ENCODE measurements at regions not wholly inside any gene's neighbourhood (a gene's known extent, or its start where the extent isn't known, plus 50 kb on each side); places are given as distances from the start of the nearest gene placed in this dataset.

- no peaks in the 10 kb centered on the region for H3K4me1 Mint-ChIP-seq (ENCODE audit: low read depth)
- no peaks in the 10 kb centered on the region for H3K27me3 ChIP-seq (ENCODE audit: control insufficient read depth in 1 of 2, insufficient read depth in 2 of 2, low read length in 2 of 2)
- DNase-seq (no peak), ATAC-seq (ENCODE audit: poor library complexity) (no peak)
- no peak overlapping the region for H3K4me3 ChIP-seq (ENCODE audit: low read length)
- no peaks in the 10 kb centered on the region for H3K36me3 Mint-ChIP-seq (ENCODE audit: low read depth)
- intact Hi-C loops (cut with DNase I, micrococcal nuclease): no loop called here
- H3K27me3 Mint-ChIP-seq: no peaks in the 10 kb centered on the region
- H3K27ac Mint-ChIP-seq: no peak overlapping the region
- no peak for TF ChIP-seq CTCF (IDR thresholded peaks at IDR 0.05)
- H3K9me3 ChIP-seq (ENCODE audit: control insufficient read depth in 1 of 2, insufficient read depth in 1 of 2, low read length in 2 of 2): peaks cover 0 to 11% of the 10 kb centered on the region in 2 experiments
- H3K4me1 ChIP-seq (ENCODE audit: insufficient read depth, low read length): no peaks in the 10 kb centered on the region
- H3K9me3 Mint-ChIP-seq: peaks cover 18% of the 10 kb centered on the region
- no peak overlapping the region for H3K27ac ChIP-seq (ENCODE audit: low read depth in 1 of 2, low read length in 2 of 2)
- H3K36me3 ChIP-seq (ENCODE audit: insufficient read depth, low read length): no peaks in the 10 kb centered on the region
- no peak overlapping the region for H3K4me3 Mint-ChIP-seq
- POLR2A ChIA-PET: no interaction called here
- CTCF ChIA-PET: no interaction called here
Observed at GRCh38 chr13:62973804-62974203, 1558.2 kb upstream of the PCDH20 start.

GRCh38 chr13:62964522-62964921 is 1548.9 kb upstream of the PCDH20 start:
- TF ChIP-seq CTCF (IDR thresholded peaks at IDR 0.05): no peak
- H3K9me3 ChIP-seq (ENCODE audit: control insufficient read depth in 1 of 2, insufficient read depth in 1 of 2, low read length in 2 of 2): peaks cover 8 to 10% of the 10 kb centered on the region in 2 experiments
- no peak overlapping the region for H3K27ac ChIP-seq (ENCODE audit: low read depth in 1 of 2, low read length in 2 of 2)
- Mint-ChIP-seq H3K9me3 (peaks cover 15% of the 10 kb centered on the region), H3K27me3 (no peaks in the 10 kb centered on the region), H3K4me1 (ENCODE audit: low read depth) (no peaks in the 10 kb centered on the region), H3K27ac (no peak overlapping the region), H3K36me3 (ENCODE audit: low read depth) (no peaks in the 10 kb centered on the region), H3K4me3 (no peak overlapping the region)
- H3K36me3 ChIP-seq (ENCODE audit: insufficient read depth, low read length): no peaks in the 10 kb centered on the region
- intact Hi-C loops (cut with DNase I, micrococcal nuclease): no loop called here
- ChIA-PET CTCF (no interaction called here), POLR2A (no interaction called here)
- DNase-seq (no peak), ATAC-seq (ENCODE audit: poor library complexity) (no peak)
- no peaks in the 10 kb centered on the region for H3K4me1 ChIP-seq (ENCODE audit: insufficient read depth, low read length)
- no peaks in the 10 kb centered on the region for H3K27me3 ChIP-seq (ENCODE audit: control insufficient read depth in 1 of 2, insufficient read depth in 2 of 2, low read length in 2 of 2)
- H3K4me3 ChIP-seq (ENCODE audit: low read length): no peak overlapping the region

GRCh38 chr13:62960723-62961122 is 1545.1 kb upstream of the PCDH20 start:
- no peak for TF ChIP-seq CTCF (IDR thresholded peaks at IDR 0.05)
- ATAC-seq (ENCODE audit: poor library complexity): no peak
- Mint-ChIP-seq H3K36me3 (ENCODE audit: low read depth) (no peaks in the 10 kb centered on the region), H3K4me1 (ENCODE audit: low read depth) (no peaks in the 10 kb centered on the region), H3K27me3 (no peaks in the 10 kb centered on the region), H3K27ac (no peak overlapping the region), H3K4me3 (no peak overlapping the region), H3K9me3 (peaks cover 11% of the 10 kb centered on the region)
- peaks cover 6 to 8% of the 10 kb centered on the region in 2 experiments for H3K9me3 ChIP-seq (ENCODE audit: control insufficient read depth in 1 of 2, insufficient read depth in 1 of 2, low read length in 2 of 2)
- H3K27me3 ChIP-seq (ENCODE audit: control insufficient read depth in 1 of 2, insufficient read depth in 2 of 2, low read length in 2 of 2): no peaks in the 10 kb centered on the region
- H3K4me1 ChIP-seq (ENCODE audit: insufficient read depth, low read length): no peaks in the 10 kb centered on the region
- intact Hi-C loops (cut with DNase I, micrococcal nuclease): no loop called here
- ChIA-PET POLR2A (no interaction called here), CTCF (no interaction called here)
- H3K36me3 ChIP-seq (ENCODE audit: insufficient read depth, low read length): no peaks in the 10 kb centered on the region
- DNase-seq: no peak
- no peak overlapping the region for H3K4me3 ChIP-seq (ENCODE audit: low read length)
- no peak overlapping the region for H3K27ac ChIP-seq (ENCODE audit: low read depth in 1 of 2, low read length in 2 of 2)
